Thyroid gland (tissue), 4 donors: ENCODE measurements at regions not wholly inside any gene's neighbourhood (a gene's known extent, or its start where the extent isn't known, plus 50 kb on each side); places are given as distances from the start of the nearest gene placed in this dataset.

Source experiments
- POLR2A ChIP-seq, 2 donors: fragments of 450-650 bp; IDR thresholded peaks; one replicate each; pipeline ENCODE4 v1.6.1; 2017; ENCODE audit warnings: antibody characterized with exemption in 2 of 2, mild to moderate bottlenecking in 2 of 2, moderate library complexity in 1 of 2
- TF ChIP-seq, protein P1 (sequence below), 6 experiments: fragments of 200-600 bp in 3 of 6; fragments of 450-650 bp in 3 of 6; sonication (generic) in 3 of 6; IDR thresholded peaks; one replicate each; pipeline ENCODE4 v1.5.1; 2016 to 2019; ENCODE audit warnings: antibody characterized with exemption in 6 of 6, mild to moderate bottlenecking in 2 of 6, inconsistent platforms in 1 of 6, moderate library complexity in 1 of 6

DNA sequence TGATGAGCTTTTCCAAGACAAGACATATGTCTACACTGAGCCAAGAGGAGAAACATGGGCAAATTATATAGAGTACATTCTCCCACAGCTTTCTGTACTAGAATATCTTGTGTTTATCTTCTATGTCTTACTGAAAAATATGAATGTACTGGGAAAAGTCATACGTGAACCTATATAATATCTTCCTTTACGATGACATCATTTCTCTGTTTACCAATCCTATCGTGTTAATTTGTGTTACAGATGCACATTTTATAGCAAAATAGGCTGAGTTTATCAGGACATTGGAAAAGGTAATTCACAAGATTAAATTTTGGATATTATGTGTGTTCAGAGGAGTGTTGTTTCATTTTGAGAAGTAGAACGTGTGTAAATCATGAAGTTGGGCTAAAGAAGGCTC is 452.5 kb upstream of the THRB start:
- no peak for TF ChIP-seq POLR2A (IDR thresholded peaks at IDR 0.05)
- TF ChIP-seq, protein P1, sequence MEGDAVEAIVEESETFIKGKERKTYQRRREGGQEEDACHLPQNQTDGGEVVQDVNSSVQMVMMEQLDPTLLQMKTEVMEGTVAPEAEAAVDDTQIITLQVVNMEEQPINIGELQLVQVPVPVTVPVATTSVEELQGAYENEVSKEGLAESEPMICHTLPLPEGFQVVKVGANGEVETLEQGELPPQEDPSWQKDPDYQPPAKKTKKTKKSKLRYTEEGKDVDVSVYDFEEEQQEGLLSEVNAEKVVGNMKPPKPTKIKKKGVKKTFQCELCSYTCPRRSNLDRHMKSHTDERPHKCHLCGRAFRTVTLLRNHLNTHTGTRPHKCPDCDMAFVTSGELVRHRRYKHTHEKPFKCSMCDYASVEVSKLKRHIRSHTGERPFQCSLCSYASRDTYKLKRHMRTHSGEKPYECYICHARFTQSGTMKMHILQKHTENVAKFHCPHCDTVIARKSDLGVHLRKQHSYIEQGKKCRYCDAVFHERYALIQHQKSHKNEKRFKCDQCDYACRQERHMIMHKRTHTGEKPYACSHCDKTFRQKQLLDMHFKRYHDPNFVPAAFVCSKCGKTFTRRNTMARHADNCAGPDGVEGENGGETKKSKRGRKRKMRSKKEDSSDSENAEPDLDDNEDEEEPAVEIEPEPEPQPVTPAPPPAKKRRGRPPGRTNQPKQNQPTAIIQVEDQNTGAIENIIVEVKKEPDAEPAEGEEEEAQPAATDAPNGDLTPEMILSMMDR (IDR thresholded peaks at IDR 0.05): no peak
